Astrocyte (in vitro differentiated cells and primary cell): ENCODE measurements at regions not wholly inside any gene's neighbourhood (a gene's known extent, or its start where the extent isn't known, plus 50 kb on each side); places are given as distances from the start of the nearest gene placed in this dataset.

Experiments used
- EZH2 ChIP-seq: IDR thresholded peaks from 2 replicates; pipeline ENCODE4 v1.6.1; 2012; ENCODE audit warnings: mild to moderate bottlenecking, low read length, inconsistent platforms; ENCODE audit not compliant: insufficient read depth
- TF ChIP-seq, protein P1 (sequence below): IDR thresholded peaks from 2 replicates; pipeline ENCODE4 v1.5.1; 2011; ENCODE audit warnings: low read depth, mild to moderate bottlenecking, inconsistent platforms, low read length, moderate library complexity; ENCODE audit not compliant: insufficient read depth

DNA sequence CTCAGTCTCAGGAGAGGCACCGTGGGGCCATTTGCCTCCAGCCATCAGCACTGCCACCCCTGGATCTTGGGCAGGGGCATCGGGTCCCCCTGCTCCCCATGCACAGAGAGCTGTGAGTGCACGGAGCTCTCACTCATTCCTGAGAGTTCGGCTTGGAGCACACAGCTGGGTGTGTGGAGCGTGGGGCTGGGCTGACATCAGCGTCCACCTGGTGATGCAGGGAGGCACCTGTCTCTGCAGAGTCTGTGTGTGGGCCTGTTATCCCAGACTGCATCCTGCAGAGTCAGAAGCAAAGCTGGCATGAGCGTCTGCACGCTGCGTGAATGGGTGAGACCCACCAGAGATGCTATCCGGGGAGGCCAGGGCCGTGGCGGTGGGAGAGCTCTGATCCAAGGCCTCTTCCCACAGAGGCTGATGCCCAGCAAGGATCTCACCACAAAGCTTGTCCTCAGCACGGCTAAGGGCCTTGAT, 248.8 kb upstream of the AFDN start:
- TF ChIP-seq, protein P1, sequence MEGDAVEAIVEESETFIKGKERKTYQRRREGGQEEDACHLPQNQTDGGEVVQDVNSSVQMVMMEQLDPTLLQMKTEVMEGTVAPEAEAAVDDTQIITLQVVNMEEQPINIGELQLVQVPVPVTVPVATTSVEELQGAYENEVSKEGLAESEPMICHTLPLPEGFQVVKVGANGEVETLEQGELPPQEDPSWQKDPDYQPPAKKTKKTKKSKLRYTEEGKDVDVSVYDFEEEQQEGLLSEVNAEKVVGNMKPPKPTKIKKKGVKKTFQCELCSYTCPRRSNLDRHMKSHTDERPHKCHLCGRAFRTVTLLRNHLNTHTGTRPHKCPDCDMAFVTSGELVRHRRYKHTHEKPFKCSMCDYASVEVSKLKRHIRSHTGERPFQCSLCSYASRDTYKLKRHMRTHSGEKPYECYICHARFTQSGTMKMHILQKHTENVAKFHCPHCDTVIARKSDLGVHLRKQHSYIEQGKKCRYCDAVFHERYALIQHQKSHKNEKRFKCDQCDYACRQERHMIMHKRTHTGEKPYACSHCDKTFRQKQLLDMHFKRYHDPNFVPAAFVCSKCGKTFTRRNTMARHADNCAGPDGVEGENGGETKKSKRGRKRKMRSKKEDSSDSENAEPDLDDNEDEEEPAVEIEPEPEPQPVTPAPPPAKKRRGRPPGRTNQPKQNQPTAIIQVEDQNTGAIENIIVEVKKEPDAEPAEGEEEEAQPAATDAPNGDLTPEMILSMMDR, result no peak
- TF ChIP-seq EZH2, result no peak
